ENCODE measurements at regions not wholly inside any gene's neighbourhood (a gene's known extent, or its start where the extent isn't known, plus 50 kb on each side); places are given as distances from the start of the nearest gene placed in this dataset.

DNA sequence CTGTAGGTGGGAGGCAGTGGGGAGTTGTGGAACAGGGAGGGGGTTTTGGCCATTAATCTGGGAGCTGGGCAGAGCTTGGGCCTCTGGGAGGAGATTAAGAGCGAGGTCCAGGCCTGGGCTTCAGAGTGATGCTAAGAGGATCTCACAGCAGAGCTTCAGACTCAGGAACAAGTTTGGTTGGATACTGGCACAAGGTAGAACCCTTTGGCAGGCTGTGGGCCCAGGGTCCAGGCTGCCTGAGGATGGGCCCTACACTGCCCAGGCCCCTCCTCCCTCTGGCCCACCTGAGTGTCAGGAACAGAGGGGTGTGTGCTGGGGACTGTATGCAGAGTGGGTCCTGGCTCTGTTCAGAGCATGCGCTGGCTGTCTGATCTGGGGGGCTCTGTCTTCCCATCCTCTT, 334.9 kb downstream of the CYP26B1 start:
- DNase-seq (ENCODE audit: low spot score), result no peak

DNA sequence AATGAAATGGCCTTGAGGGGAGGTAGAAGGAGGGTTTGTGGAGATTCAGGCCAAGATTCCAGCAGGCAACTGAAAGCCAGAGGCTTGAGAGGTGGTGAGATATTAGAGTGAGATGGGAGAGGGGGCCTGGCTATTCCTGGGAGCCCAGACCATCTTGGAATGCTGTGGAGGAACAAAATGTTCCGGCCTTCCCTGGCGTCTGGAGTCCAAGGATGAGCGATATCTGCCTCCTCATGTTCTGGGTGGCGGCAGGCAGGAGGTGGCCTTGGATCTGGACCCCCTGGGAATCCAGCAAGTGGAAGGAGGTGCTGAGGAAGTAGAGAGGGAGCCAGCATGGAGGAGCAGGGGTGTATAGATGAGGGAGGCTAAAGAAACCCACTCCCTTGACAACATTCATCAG, 335.9 kb downstream of the CYP26B1 start:
- no peak for DNase-seq (ENCODE audit: low spot score)

DNA sequence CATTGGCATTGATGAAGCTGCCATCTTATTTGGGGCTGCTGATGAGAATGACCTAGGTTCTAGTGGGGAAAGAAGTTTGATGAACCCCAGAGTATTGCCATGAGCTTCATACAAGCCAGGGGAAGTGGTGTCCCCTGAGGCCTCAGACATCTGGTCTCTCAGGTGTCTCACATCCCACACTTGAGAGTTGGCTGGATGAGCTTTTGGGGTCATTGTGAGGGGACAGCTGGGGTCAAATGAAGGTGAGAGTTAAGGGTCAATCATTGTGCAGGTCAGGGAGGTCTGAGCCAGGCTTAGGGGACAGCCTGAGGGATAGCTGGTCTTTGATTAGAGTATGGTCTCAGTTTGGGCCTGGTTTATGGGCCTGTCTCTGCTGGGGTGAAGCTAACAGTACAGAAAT, 336.5 kb downstream of the CYP26B1 start:
- no peak for DNase-seq (ENCODE audit: low spot score)

DNA sequence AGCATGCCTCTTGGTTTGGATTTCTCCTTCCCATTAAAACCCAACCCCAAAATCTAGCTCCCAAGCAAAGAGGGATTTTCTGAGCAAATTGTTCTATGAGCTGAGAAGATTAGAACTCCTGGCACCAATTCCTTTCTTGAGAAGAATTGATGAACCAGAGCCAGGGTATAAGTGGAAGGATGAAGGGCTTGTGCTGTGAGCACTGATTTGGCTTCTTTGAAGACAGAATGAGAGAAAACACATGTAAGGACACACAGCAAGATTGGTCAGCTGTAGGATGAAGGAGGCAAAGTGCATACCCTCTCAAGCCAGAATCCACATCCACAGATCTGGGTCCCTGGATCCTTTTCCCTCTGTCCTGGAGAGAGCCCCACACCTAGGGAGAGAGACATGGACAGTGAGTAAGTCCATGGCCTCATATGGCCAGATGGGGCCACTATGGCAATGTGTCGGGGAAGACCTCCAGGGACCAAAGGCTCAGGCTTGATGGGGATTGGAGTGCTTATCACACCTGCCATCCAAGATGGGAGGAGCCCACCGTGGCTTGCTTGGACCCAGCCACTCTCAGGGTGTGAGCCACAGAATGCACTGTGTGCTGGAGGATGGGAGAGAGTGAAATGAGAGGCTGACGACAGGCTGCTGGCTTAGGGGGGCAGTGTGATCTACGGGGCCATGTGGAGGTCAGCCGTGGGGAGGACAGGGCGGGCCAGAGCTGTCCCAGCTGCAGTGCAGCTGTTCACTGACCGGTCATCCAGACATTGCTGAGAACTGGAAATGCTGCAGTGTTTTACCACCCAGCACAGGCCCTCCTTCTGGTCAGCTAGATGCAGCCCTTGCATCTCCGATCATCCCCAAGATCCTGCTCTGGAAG, 339.8 kb downstream of the CYP26B1 start:
- DNase-seq (ENCODE audit: low spot score), result no peak

DNA sequence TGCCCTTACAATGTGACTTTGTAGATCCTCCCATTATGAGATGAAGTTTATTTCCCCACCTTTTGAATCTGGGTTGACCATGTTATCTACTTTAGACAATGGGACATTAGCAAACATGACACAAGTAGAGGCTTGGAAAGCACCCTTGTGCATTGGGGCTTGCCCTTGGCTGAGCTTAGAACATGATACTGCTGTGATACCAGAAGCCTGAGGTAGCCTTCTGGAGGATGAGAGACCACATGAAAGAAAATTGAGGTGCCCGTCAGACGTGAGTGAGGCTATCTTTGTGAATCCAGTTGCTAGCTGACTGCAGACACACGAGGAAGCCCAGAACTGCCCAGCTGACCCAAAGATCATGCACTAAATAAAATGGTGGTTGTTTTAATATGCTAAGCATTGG, 341.2 kb downstream of the CYP26B1 start:
- DNase-seq (ENCODE audit: low spot score), result no peak

DNA sequence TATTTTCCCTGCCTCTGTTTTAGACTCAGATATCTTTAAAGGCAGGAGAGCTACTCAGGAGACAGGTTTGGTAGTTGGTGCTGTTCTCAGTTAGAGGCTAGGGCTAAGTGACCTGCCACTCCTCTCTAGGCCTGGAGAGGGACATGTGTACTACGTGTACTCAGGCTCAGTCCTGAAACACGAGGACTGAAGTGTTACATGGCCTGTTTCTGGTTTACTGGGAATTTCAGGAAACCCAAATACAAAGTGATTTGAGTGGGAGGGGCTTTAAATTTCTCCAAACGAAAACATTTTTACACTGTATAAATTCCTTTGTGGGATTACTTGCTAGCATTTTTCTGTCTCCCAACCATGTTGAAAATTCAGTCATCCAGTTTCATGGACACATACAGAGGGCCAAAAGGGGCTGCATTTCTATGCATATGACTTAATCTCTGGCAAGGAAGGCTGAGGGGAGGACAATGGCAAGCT, 343.3 kb downstream of the CYP26B1 start:
- DNase-seq (ENCODE audit: low spot score), result no peak

DNA sequence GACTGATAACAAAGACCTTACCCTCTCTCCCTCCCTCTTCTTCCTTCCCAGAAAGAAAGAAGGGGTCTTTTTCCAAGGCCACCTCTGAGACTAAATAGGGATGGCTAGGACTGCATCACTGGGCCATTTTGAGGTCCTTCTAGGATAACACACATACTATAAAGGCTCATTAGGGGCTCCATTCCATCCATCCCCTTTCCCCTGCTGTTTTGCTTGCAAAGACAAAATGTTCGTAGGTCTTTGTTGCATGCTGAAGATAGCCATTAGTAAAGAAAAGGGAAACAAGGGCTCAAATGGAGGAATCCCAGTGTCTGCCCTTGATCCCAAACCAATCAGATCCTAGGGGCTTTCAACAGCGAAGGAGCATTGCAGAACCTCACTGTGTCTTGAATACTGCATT, 344.3 kb downstream of the CYP26B1 start:
- DNase-seq (ENCODE audit: low spot score), result no peak

DNA sequence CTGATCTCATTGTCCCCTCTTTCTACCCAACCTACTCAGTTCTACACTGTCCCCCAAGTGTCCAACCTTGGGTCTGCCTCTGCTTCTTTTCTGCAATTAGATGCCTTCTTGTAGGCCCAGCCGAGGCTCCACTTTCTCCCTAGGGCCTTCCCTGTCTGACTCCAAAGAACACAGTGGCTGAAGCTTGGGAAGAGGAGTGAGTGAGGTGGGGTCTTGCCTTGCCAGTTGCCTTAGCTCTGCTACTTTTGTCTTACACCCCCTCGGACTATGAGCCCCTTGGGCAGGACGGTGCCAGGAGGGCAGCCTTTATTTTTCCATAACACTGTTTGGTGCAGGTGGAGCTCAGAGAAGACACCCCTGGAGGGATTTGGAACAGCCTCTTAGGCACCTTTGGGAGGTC, 345.1 kb downstream of the CYP26B1 start:
- DNase-seq (ENCODE audit: low spot score), result no peak

DNA sequence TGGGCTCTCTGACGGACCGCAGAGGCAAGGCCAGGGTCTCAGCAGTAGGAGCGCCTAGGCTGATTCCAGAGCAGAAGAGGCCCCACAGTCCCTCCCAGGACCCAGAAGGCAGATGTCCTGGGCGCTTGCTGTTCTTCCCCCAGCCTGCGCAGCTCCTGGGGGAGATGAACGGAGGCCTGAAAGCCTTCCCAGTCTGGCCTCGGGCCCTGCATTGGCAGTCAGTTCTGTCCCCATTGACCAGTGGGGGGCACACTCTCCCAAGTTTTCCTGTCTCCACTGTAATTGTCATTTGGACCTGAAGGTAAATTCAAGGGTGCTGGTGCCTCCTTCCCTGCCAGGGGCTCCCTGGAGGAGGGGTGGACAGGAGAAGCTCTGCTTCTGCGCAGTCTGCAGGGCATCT, 345.7 kb downstream of the CYP26B1 start:
- DNase-seq (ENCODE audit: low spot score), result no peak

DNA sequence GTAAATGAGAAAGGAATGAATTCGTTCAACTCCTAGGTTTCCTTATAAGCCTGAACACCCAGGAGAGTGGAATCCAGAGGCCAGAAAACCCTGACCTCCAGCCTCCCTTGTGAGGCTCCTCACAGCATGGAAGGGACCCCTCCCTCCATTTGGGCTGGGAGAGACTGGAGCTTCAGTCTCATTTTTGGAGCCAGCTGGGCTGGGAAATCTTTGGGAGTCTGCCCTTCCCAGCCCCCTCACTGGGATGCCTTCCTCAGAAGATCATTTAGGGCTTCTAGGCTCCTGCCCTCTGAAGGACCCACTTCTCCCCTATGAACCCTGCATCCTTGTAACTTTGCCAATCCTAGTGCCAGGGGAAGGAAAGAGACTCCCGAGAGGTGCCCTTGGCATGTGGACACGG, 346.1 kb downstream of the CYP26B1 start:
- DNase-seq (ENCODE audit: low spot score), result no peak

DNA sequence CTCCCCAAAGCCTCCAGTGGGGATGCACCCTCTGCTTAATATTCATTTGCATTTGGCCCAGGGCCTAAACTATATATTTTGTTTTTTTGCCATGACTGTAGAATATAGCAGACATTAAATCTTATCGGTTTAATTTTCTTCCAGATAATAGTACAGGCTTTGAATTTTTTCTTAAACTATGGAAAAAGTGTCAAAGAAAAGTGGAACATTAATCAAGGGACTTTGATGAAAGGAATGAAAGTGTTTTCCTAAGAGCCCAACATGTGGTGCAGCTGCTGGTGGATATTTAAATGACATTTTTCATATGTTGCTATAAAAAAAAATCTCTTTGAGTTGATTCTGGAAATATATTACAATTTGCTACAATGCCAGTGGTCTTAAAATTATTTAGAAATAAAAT, 346.8 kb downstream of the CYP26B1 start:
- DNase-seq (ENCODE audit: low spot score), result no peak

DNA sequence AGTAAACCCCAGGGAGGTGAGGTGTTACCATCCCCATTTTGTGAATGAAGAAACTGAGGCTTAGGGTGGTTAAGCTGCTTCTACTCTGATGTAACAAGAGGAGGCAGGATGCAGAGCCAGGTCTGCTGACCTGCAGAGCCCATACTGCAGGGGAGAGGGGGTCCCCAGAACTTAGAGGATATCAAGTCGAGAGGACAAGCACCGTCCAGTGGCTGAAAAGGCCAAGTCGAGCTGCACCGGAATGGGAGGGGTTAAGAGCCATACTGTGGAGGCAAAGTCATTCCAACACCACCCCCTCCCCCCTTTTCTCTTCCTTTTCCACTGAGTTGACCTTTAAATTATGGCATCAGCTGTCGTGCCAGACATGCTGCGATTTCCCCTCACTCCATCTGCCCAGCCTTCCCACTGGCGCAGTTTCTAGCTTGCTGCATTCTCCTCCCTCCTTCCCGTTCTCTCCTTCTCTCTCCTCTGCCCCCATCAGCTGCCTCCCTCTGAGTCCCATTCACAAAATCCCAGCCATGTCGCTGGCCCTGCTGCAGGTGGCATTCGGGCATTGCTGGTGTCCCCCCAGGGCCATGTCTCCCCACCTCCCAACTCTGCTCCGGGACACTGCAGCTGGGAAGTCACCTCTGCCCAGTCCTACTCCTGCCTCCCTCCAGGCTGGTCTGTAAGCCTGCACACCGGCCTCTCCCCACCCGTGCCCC, 346.9 kb downstream of the DYSF start:
- DNase-seq (ENCODE audit: low spot score), result no peak

DNA sequence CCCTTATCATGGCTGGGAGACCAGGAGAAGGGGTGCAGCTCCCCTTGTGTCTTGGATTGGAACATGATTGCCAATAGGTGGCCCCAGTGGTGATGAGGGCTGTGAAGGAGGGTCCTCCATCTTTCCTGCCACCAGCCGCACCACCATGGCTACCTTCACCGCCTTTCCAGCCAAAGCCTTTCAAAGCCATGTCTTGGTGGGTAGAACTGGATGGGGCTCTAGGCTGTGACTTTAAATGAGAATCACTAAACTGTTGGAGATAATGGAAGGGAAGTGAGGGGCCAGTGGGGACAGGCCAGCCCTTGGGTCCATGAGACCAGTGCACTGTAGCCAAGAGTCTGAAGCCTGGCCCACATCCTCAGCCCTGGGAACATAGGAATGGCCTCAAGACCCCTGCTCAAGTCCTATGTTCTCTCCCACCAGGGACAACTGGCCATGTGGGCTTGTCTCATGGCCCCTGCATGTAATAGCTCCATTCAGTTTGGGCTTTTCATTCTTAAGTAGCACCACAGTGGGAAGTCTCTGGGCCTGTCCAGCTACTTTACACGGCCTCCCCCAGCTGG, 345.7 kb downstream of the DYSF start:
- no peak for DNase-seq (ENCODE audit: low spot score)

DNA sequence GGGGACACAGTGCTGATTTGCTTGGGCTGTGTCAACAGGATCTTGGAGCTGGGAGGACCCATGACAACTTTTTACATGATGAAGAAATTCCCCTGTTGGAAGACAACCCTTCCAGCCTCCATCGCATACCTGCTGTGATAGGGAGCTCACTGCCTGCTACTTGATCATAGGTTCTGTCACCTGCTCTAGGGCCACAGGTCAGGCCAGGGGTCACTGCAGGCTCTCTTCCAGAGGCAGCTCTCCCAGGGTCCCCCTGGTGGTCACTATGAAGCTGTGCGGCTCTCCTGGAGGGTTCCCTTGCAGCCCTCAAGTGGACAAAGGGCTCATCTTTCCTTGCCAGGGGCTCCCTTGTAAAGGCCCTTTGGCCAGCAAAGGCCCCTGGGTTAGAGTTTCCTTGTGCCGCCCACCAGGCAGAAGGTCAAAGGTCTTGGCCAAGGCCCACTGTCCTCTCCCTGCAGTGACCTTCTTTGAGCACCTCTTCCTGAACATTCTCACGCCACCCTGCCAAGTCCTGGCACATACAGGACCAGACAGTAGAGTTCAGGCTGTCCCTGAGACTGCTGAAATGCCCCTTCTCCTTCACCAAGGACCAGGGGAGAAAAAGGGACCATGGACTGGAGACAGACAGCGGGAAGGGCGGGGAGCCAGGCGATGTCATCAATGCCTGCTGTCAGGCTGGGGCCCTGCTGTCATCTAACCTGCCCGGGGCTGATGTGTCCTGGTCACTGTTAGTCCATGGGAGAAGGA, 345.1 kb downstream of the DYSF start:
- peak; percentile 12 for DNase-seq (ENCODE audit: low spot score)

DNA sequence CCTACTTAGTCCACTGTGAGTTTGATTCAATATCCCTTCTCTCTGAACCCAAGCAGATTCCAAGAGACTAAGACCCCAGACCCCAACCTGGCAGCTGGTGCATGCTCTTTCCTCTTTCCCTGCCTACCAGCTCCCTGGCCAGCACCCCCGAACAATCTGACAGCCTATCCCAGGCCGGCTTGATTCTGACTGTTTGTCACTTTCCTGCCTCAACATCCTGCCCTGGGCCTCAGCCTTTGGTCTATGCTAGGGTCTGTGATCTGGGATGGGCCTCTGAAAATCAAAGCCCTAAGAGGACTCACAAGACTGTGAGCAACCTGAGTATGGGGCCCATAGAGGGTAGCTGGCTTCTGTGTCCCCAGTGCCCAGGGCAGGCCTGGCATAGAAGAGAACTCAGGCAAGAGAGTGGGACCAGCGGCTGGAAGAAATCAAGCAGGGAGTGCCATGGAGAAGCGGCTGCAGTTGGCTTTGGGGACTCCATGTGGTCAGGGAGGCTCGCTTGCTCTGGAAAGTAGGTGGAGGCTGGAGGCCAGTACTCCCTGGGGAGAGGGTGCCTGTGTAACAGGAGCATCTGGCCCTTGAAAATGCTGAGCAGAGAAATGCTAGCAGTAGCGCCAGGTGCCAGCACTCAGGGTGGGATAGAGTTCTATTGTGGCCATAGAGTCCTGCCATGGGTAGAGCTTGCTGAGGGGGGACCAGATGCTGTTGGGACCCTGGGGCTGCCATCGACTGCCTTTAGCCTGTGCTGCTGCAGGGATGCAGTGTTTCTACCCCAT, 343.9 kb downstream of the DYSF start:
- no peak for DNase-seq (ENCODE audit: low spot score)

DNA sequence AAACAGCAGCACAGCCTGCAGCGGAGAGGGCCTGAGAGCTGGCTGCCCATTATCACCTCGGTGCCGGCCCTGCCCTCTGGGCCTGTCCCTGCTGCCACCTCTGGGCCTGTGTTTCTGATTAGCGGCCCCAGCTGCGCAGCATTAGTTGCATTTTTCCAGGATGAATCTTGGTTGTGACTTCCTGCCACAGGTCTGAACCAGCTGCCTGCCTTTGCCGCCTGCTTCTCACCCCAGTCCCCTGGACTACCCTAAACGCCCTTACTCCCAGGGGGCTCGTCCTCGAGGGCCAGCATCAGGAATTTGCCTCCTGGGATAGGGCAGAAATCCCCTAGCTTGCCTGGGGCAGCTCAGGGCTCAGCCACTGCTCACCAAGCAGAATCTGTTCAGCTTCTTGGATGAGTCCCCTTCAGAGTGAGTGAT, 342.8 kb downstream of the DYSF start:
- DNase-seq (ENCODE audit: low spot score), result no peak

DNA sequence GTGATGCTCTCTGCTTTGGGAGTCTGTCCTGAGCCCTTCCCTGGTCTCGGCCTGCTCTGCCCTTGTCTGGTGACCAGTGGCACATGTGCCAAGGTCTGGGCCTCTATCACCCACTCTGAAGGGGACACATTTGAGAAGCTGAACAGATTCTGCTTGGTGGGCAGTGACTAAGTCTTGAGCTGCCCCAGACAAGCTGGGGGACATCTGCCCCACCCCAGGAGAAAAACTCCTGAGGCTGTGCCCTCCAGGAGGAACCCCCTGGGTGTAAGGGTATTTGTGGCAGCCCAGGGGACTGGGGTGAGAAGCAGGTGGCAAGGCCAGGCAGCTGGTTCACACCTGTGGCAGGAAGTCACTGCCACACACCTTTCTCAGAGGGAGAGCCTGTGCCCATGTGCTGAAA, 342.1 kb downstream of the DYSF start:
- DNase-seq (ENCODE audit: low spot score), result no peak

DNA sequence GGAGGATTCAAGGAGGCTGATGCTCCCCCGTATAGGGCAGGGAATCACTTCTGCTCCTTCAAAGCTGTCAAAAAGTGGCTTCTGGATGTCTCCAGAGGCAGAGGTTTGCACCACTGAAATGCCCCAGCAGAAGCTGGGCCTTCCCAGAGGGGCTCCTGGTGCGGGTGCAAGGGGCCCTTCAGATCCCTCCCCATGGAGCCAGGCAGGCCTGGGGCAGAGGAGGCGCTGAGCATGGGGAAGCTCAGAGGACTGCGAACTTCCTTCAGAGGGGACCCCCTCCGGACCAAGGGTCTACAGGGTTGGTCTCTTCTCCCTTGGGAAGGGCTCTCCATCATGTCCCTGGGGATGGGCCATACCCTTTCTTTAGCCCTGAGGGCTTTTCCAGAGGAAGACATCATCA, 341.2 kb downstream of the DYSF start:
- DNase-seq (ENCODE audit: low spot score), result no peak

DNA sequence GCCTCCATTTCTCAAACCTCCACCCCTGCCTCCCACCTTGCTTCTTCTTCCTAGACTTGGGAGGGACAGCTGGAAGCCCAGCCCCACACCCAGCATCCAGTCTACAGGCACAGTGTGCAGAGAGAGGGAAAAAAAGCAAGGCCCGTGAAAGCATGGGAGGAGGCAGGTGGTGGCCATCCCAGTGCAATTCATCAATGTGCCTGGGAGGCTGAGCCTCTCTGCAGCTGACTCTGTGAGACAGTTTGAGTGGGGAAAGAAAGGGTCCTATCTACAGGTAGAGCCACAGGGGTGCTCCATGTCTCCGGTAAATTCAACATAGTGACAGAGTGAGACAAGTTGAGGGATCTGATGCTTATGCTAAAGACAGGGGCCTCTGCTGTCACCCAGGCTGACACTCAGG, 340.6 kb downstream of the DYSF start:
- no peak for DNase-seq (ENCODE audit: low spot score)

DNA sequence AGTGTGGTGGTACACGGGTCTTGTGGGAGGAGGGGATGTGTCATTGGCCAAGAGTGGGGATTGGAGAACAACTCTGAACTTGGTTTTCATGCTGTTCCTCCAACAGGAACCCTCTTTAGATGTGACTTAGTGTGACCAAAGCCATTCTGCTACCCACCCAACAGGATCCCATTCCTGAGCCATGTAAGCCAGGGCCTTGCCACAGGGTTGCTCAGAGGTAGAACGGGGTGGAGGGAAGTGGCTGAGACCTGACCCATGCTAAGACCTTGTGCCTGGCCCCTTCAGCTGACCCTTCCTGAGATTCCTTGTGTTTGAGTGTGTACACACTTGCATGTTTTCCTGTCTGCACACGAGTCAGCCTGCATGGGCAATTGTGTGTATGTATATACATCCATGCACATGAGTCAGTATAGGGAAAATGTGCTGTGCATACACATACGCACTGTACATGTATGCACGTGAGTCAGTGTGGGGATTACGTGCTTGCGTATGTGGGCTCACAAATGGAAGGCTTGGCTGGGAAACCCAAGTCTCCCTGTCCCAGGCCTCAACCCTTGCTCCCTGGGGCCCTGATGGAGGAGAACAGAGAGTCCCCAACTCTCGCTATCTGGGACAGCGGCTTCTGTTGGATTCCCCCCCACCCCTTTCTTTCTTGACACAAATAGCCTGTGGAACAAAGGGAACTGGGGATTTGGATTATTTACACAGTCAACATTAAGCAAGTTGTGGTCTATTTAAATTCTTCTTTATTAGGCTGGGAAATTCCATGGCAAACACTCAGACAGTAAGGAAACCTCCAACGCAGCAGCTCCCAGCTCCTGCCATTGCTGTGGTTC, 339.8 kb downstream of the DYSF start:
- DNase-seq (ENCODE audit: low spot score), result no peak

Data from activated CD4-positive, alpha-beta T cell treated with anti-CD3 and anti-CD28 coated beads, Interleukin-2, Interleukin-4, amounts not matched to agents 100 ng/mL and 50 ng/mL, durations not matched to agents 16 hours and 8 hours (primary cell).